ENCODE measurements at regions not wholly inside any gene's neighbourhood (a gene's known extent, or its start where the extent isn't known, plus 50 kb on each side); places are given as distances from the start of the nearest gene placed in this dataset.

DNA sequence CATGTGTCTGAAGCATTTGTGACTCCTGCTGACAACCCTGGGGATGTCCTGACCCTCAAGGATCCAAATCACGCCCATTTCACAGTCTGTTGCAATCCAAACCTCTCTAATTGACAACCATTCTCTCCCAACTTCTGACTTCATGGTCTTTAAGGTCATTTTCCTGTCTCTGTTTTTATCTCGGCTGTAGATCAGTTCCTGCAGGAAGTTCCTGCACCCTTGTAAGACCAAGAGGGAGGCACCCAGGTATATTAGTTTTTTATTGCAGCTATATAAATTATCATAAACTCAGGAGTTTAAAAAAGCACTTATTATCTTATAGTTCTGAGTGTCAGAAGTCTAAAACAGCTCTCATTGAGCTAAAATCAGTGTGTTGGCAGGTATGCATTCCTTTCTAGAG is 166.8 kb downstream of the BTBD3 start:
- TF ChIP-seq, protein P1, sequence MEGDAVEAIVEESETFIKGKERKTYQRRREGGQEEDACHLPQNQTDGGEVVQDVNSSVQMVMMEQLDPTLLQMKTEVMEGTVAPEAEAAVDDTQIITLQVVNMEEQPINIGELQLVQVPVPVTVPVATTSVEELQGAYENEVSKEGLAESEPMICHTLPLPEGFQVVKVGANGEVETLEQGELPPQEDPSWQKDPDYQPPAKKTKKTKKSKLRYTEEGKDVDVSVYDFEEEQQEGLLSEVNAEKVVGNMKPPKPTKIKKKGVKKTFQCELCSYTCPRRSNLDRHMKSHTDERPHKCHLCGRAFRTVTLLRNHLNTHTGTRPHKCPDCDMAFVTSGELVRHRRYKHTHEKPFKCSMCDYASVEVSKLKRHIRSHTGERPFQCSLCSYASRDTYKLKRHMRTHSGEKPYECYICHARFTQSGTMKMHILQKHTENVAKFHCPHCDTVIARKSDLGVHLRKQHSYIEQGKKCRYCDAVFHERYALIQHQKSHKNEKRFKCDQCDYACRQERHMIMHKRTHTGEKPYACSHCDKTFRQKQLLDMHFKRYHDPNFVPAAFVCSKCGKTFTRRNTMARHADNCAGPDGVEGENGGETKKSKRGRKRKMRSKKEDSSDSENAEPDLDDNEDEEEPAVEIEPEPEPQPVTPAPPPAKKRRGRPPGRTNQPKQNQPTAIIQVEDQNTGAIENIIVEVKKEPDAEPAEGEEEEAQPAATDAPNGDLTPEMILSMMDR (IDR thresholded peaks at IDR 0.05), result no peak
- no peak for TF ChIP-seq POLR2A (IDR thresholded peaks at IDR 0.05)
- no peak for TF ChIP-seq EP300 (IDR thresholded peaks at IDR 0.05)
